GM20000 (cell line): ENCODE measurements at regions not wholly inside any gene's neighbourhood (a gene's known extent, or its start where the extent isn't known, plus 50 kb on each side); places are given as distances from the start of the nearest gene placed in this dataset.

Experiments
- DNase-seq: peaks from one replicate; pipeline ENCODE4 v3.0.0; 2012; ENCODE audit warnings: low spot score
- TF ChIP-seq, protein P1 (sequence below): IDR thresholded peaks from 2 replicates; pipeline ENCODE4 v1.5.1; 2012; ENCODE audit warnings: mild to moderate bottlenecking, control low read depth; ENCODE audit errors: extremely low read depth, missing control alignments

DNA sequence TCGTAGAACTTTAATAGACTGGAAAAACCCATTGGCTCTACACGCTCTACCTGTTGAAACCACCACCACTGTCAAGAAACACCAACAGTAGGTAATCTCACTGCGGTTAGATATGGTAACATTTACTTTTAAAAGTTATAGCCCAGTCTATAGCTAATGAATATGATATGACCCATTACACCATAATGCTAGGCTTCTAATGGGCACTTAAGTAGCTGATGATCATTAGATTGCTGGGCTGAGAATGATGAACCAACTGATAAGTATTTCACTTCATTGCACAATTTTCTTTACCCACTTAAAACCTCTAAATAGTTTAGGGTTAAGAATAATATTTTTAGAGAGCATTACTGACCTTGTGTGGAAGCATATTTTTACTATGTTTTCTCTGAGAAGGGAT lies 788.9 kb upstream of the CA10 start:
- DNase-seq: no peak
- TF ChIP-seq, protein P1, sequence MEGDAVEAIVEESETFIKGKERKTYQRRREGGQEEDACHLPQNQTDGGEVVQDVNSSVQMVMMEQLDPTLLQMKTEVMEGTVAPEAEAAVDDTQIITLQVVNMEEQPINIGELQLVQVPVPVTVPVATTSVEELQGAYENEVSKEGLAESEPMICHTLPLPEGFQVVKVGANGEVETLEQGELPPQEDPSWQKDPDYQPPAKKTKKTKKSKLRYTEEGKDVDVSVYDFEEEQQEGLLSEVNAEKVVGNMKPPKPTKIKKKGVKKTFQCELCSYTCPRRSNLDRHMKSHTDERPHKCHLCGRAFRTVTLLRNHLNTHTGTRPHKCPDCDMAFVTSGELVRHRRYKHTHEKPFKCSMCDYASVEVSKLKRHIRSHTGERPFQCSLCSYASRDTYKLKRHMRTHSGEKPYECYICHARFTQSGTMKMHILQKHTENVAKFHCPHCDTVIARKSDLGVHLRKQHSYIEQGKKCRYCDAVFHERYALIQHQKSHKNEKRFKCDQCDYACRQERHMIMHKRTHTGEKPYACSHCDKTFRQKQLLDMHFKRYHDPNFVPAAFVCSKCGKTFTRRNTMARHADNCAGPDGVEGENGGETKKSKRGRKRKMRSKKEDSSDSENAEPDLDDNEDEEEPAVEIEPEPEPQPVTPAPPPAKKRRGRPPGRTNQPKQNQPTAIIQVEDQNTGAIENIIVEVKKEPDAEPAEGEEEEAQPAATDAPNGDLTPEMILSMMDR: no peak

DNA sequence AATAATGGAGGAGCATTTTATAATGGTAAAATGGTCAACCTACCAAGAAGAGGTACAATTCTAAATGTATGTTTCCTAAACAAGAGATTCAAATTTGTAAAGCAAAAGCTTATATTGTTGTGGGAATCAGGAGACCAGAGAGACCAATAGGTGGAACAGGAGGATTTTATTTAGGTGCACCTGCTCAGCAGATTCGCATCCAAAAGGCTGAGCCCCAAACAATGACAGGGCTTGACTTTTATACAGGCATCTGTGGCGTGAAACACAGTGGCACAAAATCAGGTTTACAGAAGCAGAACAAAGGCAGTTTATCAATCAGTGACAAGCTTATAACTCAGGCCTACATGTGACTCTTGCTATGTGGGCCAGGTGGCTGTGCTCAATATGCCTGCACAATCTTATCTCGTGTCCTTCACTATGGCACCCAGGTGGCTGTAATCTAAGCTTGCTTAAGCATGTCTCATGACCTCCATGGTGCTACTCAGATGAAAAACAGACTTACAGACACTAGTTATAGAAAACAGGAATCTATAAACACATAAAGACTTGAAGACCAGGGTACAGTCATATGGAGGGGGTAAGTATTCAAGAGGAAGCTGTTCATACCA lies 780.2 kb upstream of the CA10 start:
- TF ChIP-seq, protein P1: no peak
- no peak for DNase-seq

DNA sequence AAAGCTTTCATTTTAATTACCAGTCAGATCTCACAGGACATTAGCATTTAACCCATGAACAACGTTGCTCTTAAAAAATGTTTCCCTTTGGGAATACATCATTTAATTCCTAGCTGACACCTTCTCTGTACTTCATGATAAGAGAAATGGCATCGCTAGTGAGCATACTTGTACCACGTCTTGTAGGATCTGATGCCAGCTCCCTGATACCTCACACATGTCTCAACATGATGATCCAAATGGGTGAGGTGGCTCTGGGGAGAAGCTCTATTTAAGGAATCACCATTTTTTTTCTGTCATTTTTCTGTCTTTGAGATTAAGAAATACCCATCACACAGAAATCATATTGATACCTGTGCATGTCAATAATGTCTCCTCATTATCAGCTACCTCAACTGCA lies 772.1 kb upstream of the CA10 start:
- DNase-seq: no peak
- TF ChIP-seq, protein P1: no peak

DNA sequence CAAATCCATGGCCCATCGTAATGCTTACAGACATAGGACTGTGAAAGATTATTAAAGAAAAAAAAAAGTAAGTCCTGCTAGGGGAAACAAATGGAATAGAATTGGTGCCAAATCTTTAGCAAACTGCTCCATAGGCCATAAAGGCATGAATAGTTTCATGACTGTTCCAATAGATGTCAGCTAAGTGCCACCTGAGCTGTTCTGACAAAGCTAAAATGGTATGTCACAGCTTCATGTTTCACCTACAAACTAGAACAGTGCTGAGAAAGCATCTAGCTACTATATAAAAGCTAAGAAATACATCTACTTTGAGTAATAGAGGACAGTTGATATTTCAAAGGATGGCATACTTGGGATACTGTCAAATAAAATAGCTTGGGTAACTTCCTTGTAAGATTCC lies 771.6 kb upstream of the CA10 start:
- TF ChIP-seq, protein P1: no peak
- DNase-seq: no peak

DNA sequence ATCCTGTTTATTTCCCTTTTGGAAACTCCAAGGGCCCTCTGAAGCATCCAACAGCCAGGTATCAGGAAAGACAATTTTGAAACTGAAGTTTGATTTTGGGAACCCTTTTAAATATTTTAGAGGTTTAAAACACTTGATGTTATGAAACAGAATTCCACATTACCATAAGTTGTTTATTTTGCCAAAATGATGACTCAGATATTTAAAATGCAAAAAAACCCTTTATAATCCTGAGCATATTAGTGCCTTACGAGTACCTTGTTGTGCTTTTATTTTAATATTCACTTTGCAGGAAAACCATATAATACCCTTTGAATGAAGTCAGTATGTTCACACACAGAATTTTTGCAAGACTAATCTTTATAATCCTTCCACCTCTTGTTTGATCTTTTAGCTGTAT lies 765.1 kb upstream of the CA10 start:
- no peak for DNase-seq
- TF ChIP-seq, protein P1: no peak

DNA sequence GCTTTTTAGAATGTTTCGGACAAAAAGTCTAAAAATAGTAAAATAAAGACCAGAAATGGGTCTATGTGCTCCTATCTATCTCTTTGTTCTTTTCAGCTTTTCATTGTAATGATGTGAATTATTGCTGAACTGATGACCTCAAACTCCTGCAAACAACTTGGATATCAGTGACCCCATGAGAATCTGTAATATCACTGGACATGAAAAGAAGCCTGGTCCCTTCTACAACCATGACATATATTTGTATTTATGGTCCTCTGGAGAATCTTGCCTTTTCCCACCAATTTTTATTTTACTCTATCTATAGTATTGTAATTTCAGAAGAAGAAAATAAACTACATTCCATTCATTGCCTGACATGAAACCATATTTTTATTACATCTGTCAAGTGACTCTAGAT lies 740.7 kb upstream of the CA10 start:
- TF ChIP-seq, protein P1: no peak
- no peak for DNase-seq

DNA sequence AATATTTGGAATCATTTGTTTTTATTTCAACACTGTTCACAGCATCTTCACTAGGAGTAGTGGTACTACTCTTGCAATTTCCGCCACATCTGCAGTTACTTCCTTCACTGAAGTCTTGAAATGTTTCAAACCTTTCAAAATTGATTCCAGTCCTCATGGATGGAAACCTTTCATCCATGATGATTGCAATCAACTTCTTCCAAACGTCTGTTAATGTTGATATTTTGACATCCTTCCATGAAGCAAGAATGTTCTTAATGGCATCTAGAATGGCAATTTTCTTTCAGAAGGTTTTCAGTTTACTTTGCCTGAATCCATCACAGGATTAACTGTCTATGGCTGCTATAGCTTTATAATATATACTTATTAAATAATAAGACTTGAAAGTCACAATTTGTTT lies 736.8 kb upstream of the CA10 start:
- no peak for DNase-seq
- TF ChIP-seq, protein P1: no peak

DNA sequence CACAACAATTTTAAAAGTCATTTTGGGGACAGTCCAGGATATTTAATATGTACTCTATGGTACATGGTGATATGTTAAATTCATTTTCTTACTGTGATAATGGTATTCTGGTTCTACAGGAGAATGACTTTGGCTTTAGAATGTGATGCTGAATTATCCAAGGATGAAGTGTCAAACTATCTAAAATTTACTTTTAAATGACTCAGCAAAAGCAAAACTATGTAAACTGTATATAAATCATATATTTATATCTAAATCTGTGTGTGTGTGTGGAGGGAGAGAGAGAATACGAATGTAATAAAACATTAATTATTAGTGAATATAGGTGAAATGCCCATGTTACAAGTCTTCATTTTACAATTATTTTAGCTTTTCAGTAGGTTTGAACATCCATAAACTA lies 733.8 kb upstream of the CA10 start:
- no peak for DNase-seq
- TF ChIP-seq, protein P1: no peak
